PC-9 (cell line): ENCODE measurements at regions not wholly inside any gene's neighbourhood (a gene's known extent, or its start where the extent isn't known, plus 50 kb on each side); places are given as distances from the start of the nearest gene placed in this dataset.
A peak's percentile ranks its signal among the peaks of the same experiment; 100 is the strongest.

Experiments used
- BruUV-seq: library from RNA; stranded (reverse); fragments of 400-500 nt; replicated peaks from 2 replicates; lab custom pipeline; 2021; lab: Mats Ljungman, UMichigan
- CTCF ChIA-PET: fragments of 300-600 bp; sonication (Branson Sonifier 250); formaldehyde crosslinking; loops from one replicate; lab custom pipeline; 2022; ENCODE audit warnings: antibody characterized with exemption; lab: Charles Lee
- POLR2A ChIA-PET: fragments of 300-600 bp; sonication (Branson Sonifier 250); formaldehyde crosslinking; loops from one replicate; lab custom pipeline; 2022; ENCODE audit warnings: antibody characterized with exemption; ENCODE audit not compliant: unreplicated experiment; lab: Charles Lee
- DNase-seq, 2 experiments: peaks; one replicate each; pipeline versions ENCODE4 v3.0.0 to v3.0.0-alpha.2; 2015 to 2022; ENCODE audit warnings: mixed read lengths in 1 of 2
- H2AFZ ChIP-seq: fragments of 200-600 bp; sonication (generic); 2 replicates; pipeline ENCODE4 v1.8.1; 2017; ENCODE audit warnings: antibody characterized with exemption
- H3F3A ChIP-seq: fragments of 200-600 bp; sonication (generic); 2 replicates; pipeline ENCODE4 v1.8.1; 2017; ENCODE audit warnings: antibody characterized with exemption, mild to moderate bottlenecking, low read depth; ENCODE audit not compliant: insufficient read depth
- H3K27ac ChIP-seq: fragments of 200-600 bp; sonication (generic); 2 replicates; pipeline ENCODE4 v1.6.1; 2016; ENCODE audit warnings: mixed run types
- H3K27me3 ChIP-seq: fragments of 200-600 bp; sonication (generic); 2 replicates; pipeline ENCODE4 v1.6.1; 2016; ENCODE audit warnings: low read depth, mixed run types; ENCODE audit not compliant: insufficient read depth
- H3K36me3 ChIP-seq: fragments of 200-600 bp; sonication (generic); 2 replicates; pipeline ENCODE4 v1.6.1; 2016; ENCODE audit warnings: low read depth, mixed run types
- H3K4me1 ChIP-seq: fragments of 200-600 bp; sonication (generic); replicated peaks from 2 replicates; pipeline ENCODE4 v1.6.1; 2016; ENCODE audit warnings: mixed run types; ENCODE audit not compliant: insufficient read depth
- H3K4me2 ChIP-seq: fragments of 200-600 bp; sonication (generic); 2 replicates; pipeline ENCODE4 v1.6.1; 2017; ENCODE audit warnings: mixed run types
- H3K4me3 ChIP-seq: fragments of 200-600 bp; sonication (generic); 2 replicates; pipeline ENCODE4 v1.6.1; 2016; ENCODE audit warnings: mixed run types
- H3K79me2 ChIP-seq: fragments of 200-600 bp; sonication (generic); 2 replicates; pipeline ENCODE4 v1.6.1; 2017; ENCODE audit warnings: low read depth, mixed run types
- H3K9me2 ChIP-seq: fragments of 200-600 bp; sonication (generic); 2 replicates; pipeline ENCODE4 v1.8.1; 2017; ENCODE audit warnings: mild to moderate bottlenecking; ENCODE audit not compliant: insufficient read depth
- H3K9me3 ChIP-seq: fragments of 200-600 bp; sonication (generic); 2 replicates; pipeline ENCODE4 v1.8.1; 2016; ENCODE audit warnings: low read depth; ENCODE audit not compliant: insufficient read depth
- H4K20me1 ChIP-seq: fragments of 200-600 bp; sonication (generic); 2 replicates; pipeline ENCODE4 v1.8.1; 2017; ENCODE audit not compliant: insufficient read depth
- CTCF ChIP-seq: fragments of 200-600 bp; sonication (generic); conservative IDR thresholded peaks from 2 replicates; pipeline ENCODE4 v1.6.1; 2017; ENCODE audit warnings: mixed run types, antibody characterized with exemption, mild to moderate bottlenecking, moderate library complexity
- EZH2 ChIP-seq: fragments of 200-600 bp; sonication (generic); IDR thresholded peaks from 2 replicates; pipeline ENCODE4 v1.8.0; 2017; ENCODE audit warnings: antibody characterized with exemption, low read depth
- intact Hi-C: fragments of 100-400 bp; cut with micrococcal nuclease; formaldehyde crosslinking; loops from one replicate; pipeline ENCODE4 v1.10.0; 2022; ENCODE audit not compliant: unreplicated experiment

DNA sequence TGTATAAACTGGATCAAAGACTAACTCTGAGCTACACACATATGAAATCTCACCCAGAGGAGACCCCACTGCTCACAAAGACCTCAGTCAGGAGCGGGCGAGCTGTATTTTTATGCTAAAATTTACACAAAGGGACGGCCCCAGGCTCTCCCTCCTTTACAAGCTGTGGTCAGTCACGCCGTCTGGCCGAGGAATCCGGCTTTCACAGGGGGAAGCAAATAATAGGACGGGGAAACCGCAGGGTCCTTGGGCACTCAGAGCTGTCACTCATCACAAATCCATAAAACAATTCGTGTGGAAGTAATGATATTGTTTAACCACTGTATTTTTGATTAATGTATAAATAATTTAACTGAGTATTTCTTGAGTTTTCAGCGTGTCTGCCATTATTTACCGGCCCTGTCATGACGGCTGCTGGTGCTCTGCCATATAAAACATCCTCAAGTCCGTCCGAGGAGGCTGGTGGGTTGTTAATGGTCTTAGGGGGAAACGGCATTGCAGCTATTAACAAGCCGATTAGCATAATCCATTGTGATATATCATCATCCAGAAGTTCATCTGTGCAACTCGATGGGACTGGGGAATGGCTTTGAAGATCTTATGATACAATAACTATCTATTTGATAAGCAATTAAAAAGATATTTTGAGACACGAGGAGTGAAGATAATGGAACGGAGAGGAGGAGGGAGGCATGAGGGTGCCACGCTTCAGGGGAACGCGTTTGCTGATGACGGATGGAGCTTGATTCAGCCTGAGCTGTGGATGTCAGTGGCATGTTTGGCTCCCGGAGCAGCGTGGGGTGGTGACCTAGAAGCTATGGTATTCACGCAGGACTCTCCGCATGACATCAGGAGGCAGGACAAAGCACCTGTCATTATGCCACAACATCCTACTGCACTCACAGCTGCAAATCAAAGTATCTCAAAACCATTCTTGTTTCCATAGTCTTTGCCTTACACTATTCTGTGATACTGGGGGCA, 150.9 kb downstream of the SHOX start:
- ChIA-PET CTCF (no interaction called here), POLR2A (no interaction called here)
- no peak for DNase-seq
- no peak overlapping the region for H3K4me2 ChIP-seq
- H3K4me1 ChIP-seq: no peaks in the 10 kb centered on the region; the same call in 1 of the 2 replicates
- H3K9me2 ChIP-seq: no peaks in the 10 kb centered on the region
- H3K36me3 ChIP-seq: no peaks in the 10 kb centered on the region
- H3K27me3 ChIP-seq: no peaks in the 10 kb centered on the region
- H4K20me1 ChIP-seq: no peaks in the 10 kb centered on the region
- H3K4me3 ChIP-seq: no peak overlapping the region
- no peak overlapping the region for H3K27ac ChIP-seq
- no peak overlapping the region for H2AFZ ChIP-seq
- no peaks in the 10 kb centered on the region for H3F3A ChIP-seq
- H3K79me2 ChIP-seq: no peaks in the 10 kb centered on the region
- no TSS peak for BruUV-seq
- TF ChIP-seq CTCF: no peak
- no peak for TF ChIP-seq EZH2
- H3K9me3 ChIP-seq: no peaks in the 10 kb centered on the region
- intact Hi-C loops: no loop called here

DNA sequence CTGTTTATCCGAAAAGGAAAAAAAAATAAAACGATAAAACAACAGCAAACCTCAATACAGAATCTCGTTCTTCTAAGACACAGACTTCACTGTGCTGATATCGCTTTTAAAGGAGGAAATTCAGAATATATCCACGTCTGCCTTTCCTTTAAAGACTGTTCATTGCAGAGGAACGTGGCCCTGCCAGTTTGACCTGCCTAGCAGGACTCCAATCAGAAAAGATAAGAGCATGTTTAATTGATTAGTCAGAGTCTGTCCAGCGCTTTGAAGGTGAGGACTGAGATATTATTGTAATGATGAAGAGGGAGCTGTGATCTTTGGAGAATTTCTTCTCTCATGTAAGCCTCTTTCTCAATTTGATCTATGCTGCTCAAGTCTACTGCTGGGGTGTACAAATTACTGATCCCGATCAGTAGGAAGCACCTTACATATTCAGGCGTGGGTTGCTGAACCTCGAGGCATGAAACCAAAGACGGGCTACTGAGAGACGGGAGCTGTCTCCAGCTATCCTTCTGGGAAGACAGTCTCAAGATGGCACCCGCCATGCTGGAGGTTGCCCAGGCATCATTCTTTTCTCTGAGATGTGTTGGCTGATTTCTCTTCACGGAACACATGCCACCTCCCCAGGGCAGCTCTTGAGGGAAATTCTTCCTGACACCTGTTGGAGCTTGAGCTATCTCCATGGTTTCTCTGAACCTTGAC, 146.1 kb downstream of the SHOX start:
- ChIA-PET CTCF (no interaction called here), POLR2A (no interaction called here)
- Histone ChIP-seq H4K20me1 (no peaks in the 10 kb centered on the region), H3K79me2 (no peaks in the 10 kb centered on the region), H3K27me3 (no peaks in the 10 kb centered on the region), H3K4me1 (no peaks in the 10 kb centered on the region; the same call in 1 of the 2 replicates), H3K36me3 (no peaks in the 10 kb centered on the region), H3K9me2 (no peaks in the 10 kb centered on the region), H2AFZ (no peak overlapping the region), H3F3A (no peaks in the 10 kb centered on the region), H3K4me2 (peak overlapping the region; percentile 53), H3K27ac (no peak overlapping the region), H3K9me3 (no peaks in the 10 kb centered on the region), H3K4me3 (no peak overlapping the region)
- DNase-seq: peak; percentile 58 to 80
- no peak for TF ChIP-seq CTCF
- TF ChIP-seq EZH2: no peak
- intact Hi-C loops: no loop called here
- no TSS peak for BruUV-seq

GRCh38 chrX:776061-776460, 145.5 kb downstream of the SHOX start:
- no peaks in the 10 kb centered on the region for H3K9me2 ChIP-seq
- H4K20me1 ChIP-seq: no peaks in the 10 kb centered on the region
- no peak overlapping the region for H3K4me3 ChIP-seq
- H3K4me2 ChIP-seq: peak overlapping the region; percentile 53
- no peaks in the 10 kb centered on the region for H3K27me3 ChIP-seq
- H2AFZ ChIP-seq: 0 out of 2 replicates have a peak overlapping the region, but pooled peaks have one; percentile 60
- no peak overlapping the region for H3K27ac ChIP-seq
- H3F3A ChIP-seq: no peaks in the 10 kb centered on the region
- H3K79me2 ChIP-seq: no peaks in the 10 kb centered on the region
- CTCF ChIA-PET: no interaction called here
- BruUV-seq: no TSS peak
- POLR2A ChIA-PET: no interaction called here
- H3K9me3 ChIP-seq: no peaks in the 10 kb centered on the region
- no peak for DNase-seq
- no peaks in the 10 kb centered on the region for H3K36me3 ChIP-seq
- intact Hi-C loops: no loop called here
- H3K4me1 ChIP-seq: no peaks in the 10 kb centered on the region; the same call in 1 of the 2 replicates
- TF ChIP-seq CTCF: no peak
- no peak for TF ChIP-seq EZH2
